ENCODE measurements at regions not wholly inside any gene's neighbourhood (a gene's known extent, or its start where the extent isn't known, plus 50 kb on each side); places are given as distances from the start of the nearest gene placed in this dataset.

GRCh38 chr6:148212366-148212765 is 130.3 kb upstream of the SASH1 start:
- no peak for DNase-seq
- TF ChIP-seq POLR2A (IDR thresholded peaks at IDR 0.05; ENCODE audit: low read length), result no peak
- TF ChIP-seq GATA1 (IDR thresholded peaks at IDR 0.05; ENCODE audit: low read depth, low read length), result no peak

GRCh38 chr6:148213366-148213765 is 129.3 kb upstream of the SASH1 start:
- no peak for TF ChIP-seq POLR2A (IDR thresholded peaks at IDR 0.05; ENCODE audit: low read length)
- TF ChIP-seq GATA1 (IDR thresholded peaks at IDR 0.05; ENCODE audit: low read depth, low read length), result no peak
- no peak for DNase-seq

GRCh38 chr6:148214667-148215066 is 128.0 kb upstream of the SASH1 start:
- TF ChIP-seq GATA1 (IDR thresholded peaks at IDR 0.05; ENCODE audit: low read depth, low read length) (no peak), POLR2A (IDR thresholded peaks at IDR 0.05; ENCODE audit: low read length) (no peak)
- DNase-seq, result no peak

DNA sequence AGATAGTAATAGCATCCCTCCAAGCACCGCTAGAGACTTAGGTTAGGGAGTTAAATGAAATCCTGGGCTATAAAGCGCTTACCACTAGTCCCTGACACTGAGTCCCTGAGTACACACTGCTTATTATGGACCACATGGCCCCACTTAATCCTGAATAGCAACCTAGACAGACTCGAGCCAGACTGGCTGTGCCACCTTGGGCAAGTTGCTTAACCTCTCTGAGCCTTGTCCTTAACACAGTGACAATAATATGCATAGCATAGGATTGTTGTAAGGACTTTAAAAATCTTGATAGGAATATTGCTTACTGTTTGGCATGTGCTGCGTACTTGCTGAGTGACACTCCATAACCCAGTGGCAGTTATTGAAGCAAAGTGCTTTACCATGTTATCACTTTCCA is 125.6 kb upstream of the SASH1 start:
- no peak for DNase-seq
- no peak for TF ChIP-seq GATA1 (IDR thresholded peaks at IDR 0.05; ENCODE audit: low read depth, low read length)
- no peak for TF ChIP-seq POLR2A (IDR thresholded peaks at IDR 0.05; ENCODE audit: low read length)

- no peak for TF ChIP-seq POLR2A (IDR thresholded peaks at IDR 0.05; ENCODE audit: low read length)
- no peak for TF ChIP-seq GATA1 (IDR thresholded peaks at IDR 0.05; ENCODE audit: low read depth, low read length)
- DNase-seq, result no peak
Measured at GRCh38 chr6:148217921-148218320, 124.7 kb upstream of the SASH1 start.

GRCh38 chr6:148218542-148219258 is 123.9 kb upstream of the SASH1 start:
- no peak for TF ChIP-seq GATA1 (IDR thresholded peaks at IDR 0.05; ENCODE audit: low read depth, low read length)
- no peak for TF ChIP-seq POLR2A (IDR thresholded peaks at IDR 0.05; ENCODE audit: low read length)
- DNase-seq, result no peak

DNA sequence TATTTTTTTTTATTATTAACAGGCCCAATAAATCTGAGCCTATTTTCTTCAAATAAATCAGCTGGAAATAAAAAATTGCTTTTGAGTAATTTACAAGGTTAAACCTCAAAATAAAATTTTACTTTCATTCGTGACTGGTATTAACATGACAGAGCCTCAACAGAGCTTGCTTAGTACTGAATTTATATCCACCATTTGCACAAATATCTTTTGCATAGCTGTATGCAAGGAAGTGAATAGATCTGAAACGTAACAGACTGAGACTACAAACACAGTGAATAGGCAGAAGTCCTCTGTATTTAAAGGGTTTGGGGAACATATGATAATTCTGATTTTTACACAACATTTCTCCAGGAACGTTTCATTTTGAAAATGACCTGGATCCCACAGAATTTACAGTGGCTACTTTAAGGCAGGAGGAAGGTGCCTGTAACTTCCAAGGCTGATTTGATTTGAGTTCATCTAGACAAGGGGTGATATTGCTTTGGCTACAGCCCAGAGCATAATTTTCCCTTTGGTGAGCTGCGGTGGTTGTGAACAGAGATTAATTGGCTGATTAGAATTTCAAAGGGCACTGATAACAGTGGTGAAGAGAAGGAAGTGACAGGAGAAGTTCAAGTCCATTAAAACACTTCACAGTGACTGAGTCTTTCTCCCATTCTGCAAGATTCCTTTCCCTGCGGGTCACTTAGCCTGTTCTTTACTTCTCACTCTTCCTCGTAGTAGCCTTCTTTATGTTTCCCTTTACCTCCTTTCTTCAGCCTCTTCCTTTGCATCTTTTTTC is 121.2 kb upstream of the SASH1 start:
- DNase-seq, result no peak
- TF ChIP-seq GATA1 (IDR thresholded peaks at IDR 0.05; ENCODE audit: low read depth, low read length) (no peak), POLR2A (IDR thresholded peaks at IDR 0.05; ENCODE audit: low read length) (no peak)

- TF ChIP-seq GATA1 (IDR thresholded peaks at IDR 0.05; ENCODE audit: low read depth, low read length), result no peak
- no peak for TF ChIP-seq POLR2A (IDR thresholded peaks at IDR 0.05; ENCODE audit: low read length)
- DNase-seq, result no peak
Measured at GRCh38 chr6:148222376-148222775, 120.3 kb upstream of the SASH1 start.

GRCh38 chr6:148222846-148223245 is 119.8 kb upstream of the SASH1 start:
- TF ChIP-seq GATA1 (IDR thresholded peaks at IDR 0.05; ENCODE audit: low read depth, low read length) (no peak), POLR2A (IDR thresholded peaks at IDR 0.05; ENCODE audit: low read length) (no peak)
- DNase-seq, result no peak

GRCh38 chr6:148223424-148223842 is 119.2 kb upstream of the SASH1 start:
- TF ChIP-seq GATA1 (IDR thresholded peaks at IDR 0.05; ENCODE audit: low read depth, low read length) (no peak), POLR2A (IDR thresholded peaks at IDR 0.05; ENCODE audit: low read length) (no peak)
- no peak for DNase-seq

DNA sequence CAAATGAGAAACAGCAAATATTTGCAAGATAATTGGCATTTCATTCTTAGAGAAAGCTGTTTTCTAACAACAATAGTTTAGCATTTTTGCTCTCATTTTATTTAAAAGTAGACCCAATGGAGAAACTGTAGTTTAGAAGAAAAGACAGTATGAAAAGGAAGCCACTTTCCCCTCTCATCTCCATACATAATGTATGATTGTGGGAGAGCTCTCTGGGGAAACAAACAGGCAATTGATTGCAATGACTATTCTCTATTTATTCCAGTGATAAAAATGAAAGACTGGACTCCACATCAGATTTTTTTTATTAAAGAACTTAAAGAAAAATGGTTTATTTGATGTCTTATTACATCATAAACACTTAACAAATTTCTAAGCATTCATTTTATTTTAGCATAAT is 116.8 kb upstream of the SASH1 start:
- DNase-seq, result no peak
- TF ChIP-seq POLR2A (IDR thresholded peaks at IDR 0.05; ENCODE audit: low read length), result no peak

GRCh38 chr6:148226284-148226683 is 116.4 kb upstream of the SASH1 start:
- no peak for TF ChIP-seq POLR2A (IDR thresholded peaks at IDR 0.05; ENCODE audit: low read length)
- no peak for TF ChIP-seq GATA1 (IDR thresholded peaks at IDR 0.05; ENCODE audit: low read depth, low read length)
- DNase-seq, result no peak

DNA sequence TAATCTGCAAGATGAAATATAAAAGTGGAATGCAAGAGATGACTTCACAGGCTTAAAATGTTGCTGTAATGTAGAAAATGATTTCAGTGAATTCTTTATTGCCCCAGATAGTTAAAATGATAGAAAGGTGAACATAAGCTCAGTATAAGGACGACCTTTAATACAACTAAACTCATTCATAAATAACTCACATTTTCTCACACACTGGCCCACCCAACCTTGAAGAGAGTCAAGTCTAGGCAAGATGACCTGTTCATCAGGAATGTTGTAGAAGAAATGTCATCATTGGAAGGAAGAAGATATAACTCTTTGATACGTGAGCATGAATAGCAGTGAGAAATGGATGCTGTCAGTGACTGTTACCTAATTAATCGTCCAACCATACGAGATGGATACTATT is 111.1 kb upstream of the SASH1 start:
- TF ChIP-seq POLR2A (IDR thresholded peaks at IDR 0.05; ENCODE audit: low read length), result no peak
- no peak for TF ChIP-seq GATA1 (IDR thresholded peaks at IDR 0.05; ENCODE audit: low read depth, low read length)
- DNase-seq, result no peak

- no peak for DNase-seq
- TF ChIP-seq POLR2A (IDR thresholded peaks at IDR 0.05; ENCODE audit: low read length) (no peak), GATA1 (IDR thresholded peaks at IDR 0.05; ENCODE audit: low read depth, low read length) (no peak)
Measured at GRCh38 chr6:148235446-148235845, 107.2 kb upstream of the SASH1 start.

GRCh38 chr6:148238713-148239112 is 103.9 kb upstream of the SASH1 start:
- DNase-seq, result no peak
- TF ChIP-seq POLR2A (IDR thresholded peaks at IDR 0.05; ENCODE audit: low read length) (no peak), GATA1 (IDR thresholded peaks at IDR 0.05; ENCODE audit: low read depth, low read length) (no peak)
